Uterus (tissue), 2 donors: ENCODE measurements at regions not wholly inside any gene's neighbourhood (a gene's known extent, or its start where the extent isn't known, plus 50 kb on each side); places are given as distances from the start of the nearest gene placed in this dataset.
"Not testable (repeated sequence)": the region's sequence is repeated elsewhere in the genome, so short reads cannot be mapped to it uniquely, and the experiment has no call there.

Experiments used
- CTCF ChIP-seq, 4 experiments: fragments of 200-600 bp in 2 of 4; fragments of 450-650 bp in 2 of 4; sonication (generic) in 2 of 4; IDR thresholded peaks; one replicate each; pipeline ENCODE4 v1.5.1; 2016 to 2019; ENCODE audit warnings: antibody characterized with exemption in 4 of 4, mild to moderate bottlenecking in 2 of 4, moderate library complexity in 1 of 4
- POLR2A ChIP-seq, 2 donors: fragments of 450-650 bp; IDR thresholded peaks; one replicate each; pipeline ENCODE4 v1.6.1; 2016; ENCODE audit warnings: antibody characterized with exemption in 2 of 2, mild to moderate bottlenecking in 1 of 2, moderate library complexity in 1 of 2

- TF ChIP-seq CTCF, POLR2A (IDR thresholded peaks at IDR 0.05): not testable (repeated sequence)
These were observed 55.4 kb upstream of the NAMPT start for GRCh38 chr7:106340247-106340596.
